22Rv1 (cell line): ENCODE measurements at regions not wholly inside any gene's neighbourhood (a gene's known extent, or its start where the extent isn't known, plus 50 kb on each side); places are given as distances from the start of the nearest gene placed in this dataset.

Experiments
- ZFX ChIP-seq: fragments of 450-650 bp; IDR thresholded peaks from 2 replicates; pipeline ENCODE4 v1.6.1; 2017; ENCODE audit warnings: antibody characterized with exemption, borderline replicate concordance
- TF ChIP-seq, protein P1 (sequence below): fragments of 450-650 bp; IDR thresholded peaks from 2 replicates; pipeline ENCODE4 v1.5.1; 2017; ENCODE audit warnings: mild to moderate bottlenecking

DNA sequence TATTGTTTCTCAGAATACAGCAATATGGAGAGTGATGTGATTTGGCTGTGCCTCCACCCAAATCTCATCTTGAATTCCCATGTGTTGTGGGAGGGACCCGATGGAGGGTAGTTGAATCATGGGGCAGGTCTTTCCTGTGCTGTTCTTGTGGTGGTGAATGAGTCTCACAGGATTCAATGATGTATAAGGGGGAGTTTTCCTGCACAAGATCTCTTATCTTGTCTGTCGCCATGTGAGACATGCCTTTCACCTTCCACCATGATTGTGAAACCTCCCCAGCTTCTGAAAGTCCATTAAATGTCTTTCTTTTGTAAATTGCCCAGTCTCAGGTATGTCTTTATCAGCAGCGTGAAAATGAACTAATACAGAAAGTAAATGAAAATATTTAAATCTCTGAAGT lies 234.8 kb upstream of the TENT5A start:
- TF ChIP-seq, protein P1, sequence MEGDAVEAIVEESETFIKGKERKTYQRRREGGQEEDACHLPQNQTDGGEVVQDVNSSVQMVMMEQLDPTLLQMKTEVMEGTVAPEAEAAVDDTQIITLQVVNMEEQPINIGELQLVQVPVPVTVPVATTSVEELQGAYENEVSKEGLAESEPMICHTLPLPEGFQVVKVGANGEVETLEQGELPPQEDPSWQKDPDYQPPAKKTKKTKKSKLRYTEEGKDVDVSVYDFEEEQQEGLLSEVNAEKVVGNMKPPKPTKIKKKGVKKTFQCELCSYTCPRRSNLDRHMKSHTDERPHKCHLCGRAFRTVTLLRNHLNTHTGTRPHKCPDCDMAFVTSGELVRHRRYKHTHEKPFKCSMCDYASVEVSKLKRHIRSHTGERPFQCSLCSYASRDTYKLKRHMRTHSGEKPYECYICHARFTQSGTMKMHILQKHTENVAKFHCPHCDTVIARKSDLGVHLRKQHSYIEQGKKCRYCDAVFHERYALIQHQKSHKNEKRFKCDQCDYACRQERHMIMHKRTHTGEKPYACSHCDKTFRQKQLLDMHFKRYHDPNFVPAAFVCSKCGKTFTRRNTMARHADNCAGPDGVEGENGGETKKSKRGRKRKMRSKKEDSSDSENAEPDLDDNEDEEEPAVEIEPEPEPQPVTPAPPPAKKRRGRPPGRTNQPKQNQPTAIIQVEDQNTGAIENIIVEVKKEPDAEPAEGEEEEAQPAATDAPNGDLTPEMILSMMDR = no peak
- TF ChIP-seq ZFX = no peak
